GM23338 (cell line): ENCODE measurements at regions not wholly inside any gene's neighbourhood (a gene's known extent, or its start where the extent isn't known, plus 50 kb on each side); places are given as distances from the start of the nearest gene placed in this dataset.
"Not testable (repeated sequence)": the region's sequence is repeated elsewhere in the genome, so short reads cannot be mapped to it uniquely, and the experiment has no call there.

Experiments
- CTCF ChIP-seq, 2 experiments: fragments of 200-600 bp in 1 of 2; sonication (generic) in 1 of 2; conservative IDR thresholded peaks; 2 replicates each; pipeline versions ENCODE4 v1.5.1 to v1.6.1; 2016 to 2017; ENCODE audit warnings: antibody characterized with exemption in 2 of 2, low read depth in 2 of 2, mild to moderate bottlenecking in 2 of 2, moderate library complexity in 1 of 2
- ETS1 ChIP-seq: IDR thresholded peaks from 2 replicates; pipeline ENCODE4 v1.6.1; 2016; ENCODE audit warnings: antibody characterized with exemption
- REST ChIP-seq: IDR thresholded peaks from one replicate; pipeline ENCODE4 v1.6.1; 2018; ENCODE audit warnings: antibody characterized with exemption; ENCODE audit not compliant: unreplicated experiment

- not testable (repeated sequence) for TF ChIP-seq CTCF (conservative IDR thresholded peaks at IDR 0.05; ENCODE audit: low read depth in 2 of 2); REST; ETS1
Observed at GRCh38 chr7:57835161-57835560, 385.2 kb downstream of the ZNF716 start.
